H1 (cell line): ENCODE measurements at regions not wholly inside any gene's neighbourhood (a gene's known extent, or its start where the extent isn't known, plus 50 kb on each side); places are given as distances from the start of the nearest gene placed in this dataset.

ENCODE experiments used
- CTCF ChIA-PET: fragments of 300-600 bp; sonication (Branson Sonifier 250); formaldehyde crosslinking; loops from one replicate; lab custom pipeline; 2021; ENCODE audit not compliant: partially characterized antibody; lab: Charles Lee
- POLR2A ChIA-PET: fragments of 300-600 bp; sonication (Branson Sonifier 250); formaldehyde crosslinking; loops from one replicate; lab custom pipeline; 2021; ENCODE audit warnings: inconsistent platforms; ENCODE audit not compliant: partially characterized antibody; lab: Charles Lee
- DNase-seq, 2 experiments: peaks; one replicate each; pipeline versions ENCODE4 v3.0.0 to v3.0.0-alpha.2; 2010 to 2022; ENCODE audit warnings: low spot score in 2 of 2, low read depth in 1 of 2, mixed read lengths in 1 of 2
- FAIRE-seq: peaks from 2 replicates; lab custom pipeline; 2011; peaks lifted over from hg19 to GRCh38; lab: Jason Lieb, UNC
- H2AFZ ChIP-seq: 2 replicates; pipeline ENCODE4 v1.8.1; 2012; ENCODE audit warnings: low read length, inconsistent platforms
- H2AK5ac ChIP-seq: 2 replicates; pipeline ENCODE4 v1.6.1; 2013; ENCODE audit warnings: low read depth, low read length
- H2BK120ac ChIP-seq: replicated peaks from 2 replicates; pipeline ENCODE3; 2013; ENCODE audit warnings: low read depth, low read length, inconsistent platforms
- H2BK12ac ChIP-seq: 2 replicates; pipeline ENCODE4 v1.6.1; 2013; ENCODE audit warnings: low read depth, low read length
- H2BK15ac ChIP-seq: 2 replicates; pipeline ENCODE4 v1.6.1; 2013; ENCODE audit warnings: low read length
- H2BK20ac ChIP-seq: 2 replicates; pipeline ENCODE4 v1.6.1; 2013; ENCODE audit warnings: low read length
- H2BK5ac ChIP-seq: 2 replicates; pipeline ENCODE4 v1.6.1; 2013; ENCODE audit warnings: low read depth, low read length
- H3K14ac ChIP-seq: 2 replicates; pipeline ENCODE4 v1.6.1; 2013; ENCODE audit warnings: inconsistent platforms; ENCODE audit not compliant: insufficient read length
- H3K18ac ChIP-seq: 2 replicates; pipeline ENCODE4 v1.6.1; 2013; ENCODE audit warnings: low read length; ENCODE audit errors: extremely low read depth
- H3K23ac ChIP-seq: 2 replicates; pipeline ENCODE4 v1.6.1; 2013; ENCODE audit warnings: inconsistent platforms; ENCODE audit not compliant: insufficient read length
- H3K23me2 ChIP-seq: 2 replicates; pipeline ENCODE4 v1.6.1; 2013; ENCODE audit warnings: low read depth, low read length
- H3K27ac ChIP-seq: 2 replicates; pipeline ENCODE4 v1.6.1; 2011; ENCODE audit warnings: low read depth, low read length, inconsistent platforms
- H3K27me3 ChIP-seq, 4 experiments: replicated peaks in 1 of 4; 1 replicate in 1 of 4; 2 replicates in 3 of 4; pipeline versions ENCODE4 v1.6.1 to v1.8.1; 2011 to 2013; ENCODE audit warnings: low read length in 3 of 4, mild to moderate bottlenecking in 3 of 4, inconsistent platforms in 2 of 4, mixed read lengths in 2 of 4, moderate library complexity in 1 of 4; ENCODE audit not compliant: control insufficient read depth in 3 of 4, insufficient read depth in 3 of 4; ENCODE audit errors: extremely low read depth in 1 of 4
- H3K36me3 ChIP-seq, 4 experiments: 2 replicates each; pipeline versions ENCODE4 v1.6.1 to v1.8.1; 2011 to 2013; ENCODE audit warnings: mild to moderate bottlenecking in 4 of 4, low read length in 3 of 4, moderate library complexity in 2 of 4, control low read depth in 1 of 4, inconsistent platforms in 1 of 4; ENCODE audit not compliant: insufficient read depth in 4 of 4, control insufficient read depth in 2 of 4
- H3K4ac ChIP-seq: replicated peaks from 2 replicates; pipeline ENCODE3; 2013; ENCODE audit warnings: low read length, low read depth, mixed read lengths, inconsistent platforms; ENCODE audit not compliant: insufficient read length
- H3K4me1 ChIP-seq, 4 experiments: replicated peaks in 1 of 4; 1 replicate in 1 of 4; 2 replicates in 3 of 4; pipeline versions ENCODE4 v1.6.1 to v1.8.1; 2011 to 2013; ENCODE audit warnings: low read length in 3 of 4, inconsistent platforms in 2 of 4, mixed read lengths in 1 of 4; ENCODE audit not compliant: insufficient read depth in 4 of 4, control insufficient read depth in 3 of 4
- H3K4me2 ChIP-seq, 2 experiments: 2 replicates each; pipeline versions ENCODE4 v1.6.1 to v1.8.1; 2011 to 2013; ENCODE audit warnings: low read depth in 2 of 2, low read length in 2 of 2, control low read depth in 1 of 2, inconsistent platforms in 1 of 2, mild to moderate bottlenecking in 1 of 2; ENCODE audit not compliant: insufficient read depth in 1 of 2
- H3K4me3 ChIP-seq, 4 experiments: fragments of 200-600, 300-600 bp in 1 of 4; sonication (generic), shearing (Covaris generic), sonication (Bioruptor Twin) in 1 of 4; 2 replicates each; pipeline versions ENCODE4 v1.5.1 to v1.8.1; 2011 to 2016; ENCODE audit warnings: low read length in 4 of 4, low read depth in 3 of 4, control low read depth in 2 of 4, inconsistent platforms in 2 of 4, mild to moderate bottlenecking in 2 of 4, mixed read lengths in 1 of 4, moderate library complexity in 1 of 4; ENCODE audit not compliant: insufficient read depth in 2 of 4; ENCODE audit errors: extremely low read depth in 1 of 4
- H3K56ac ChIP-seq: replicated peaks from 2 replicates; pipeline ENCODE3; 2013; ENCODE audit warnings: low read depth, mild to moderate bottlenecking, mixed read lengths, low read length, inconsistent platforms; ENCODE audit not compliant: insufficient read length
- H3K79me1 ChIP-seq: 2 replicates; pipeline ENCODE4 v1.6.1; 2013; ENCODE audit warnings: low read depth, low read length, control low read depth
- H3K79me2 ChIP-seq, 2 experiments: 2 replicates each; pipeline versions ENCODE4 v1.6.1 to v1.8.1; 2012 to 2013; ENCODE audit warnings: low read length in 2 of 2, mild to moderate bottlenecking in 2 of 2, inconsistent platforms in 1 of 2; ENCODE audit not compliant: insufficient read depth in 2 of 2, control insufficient read depth in 1 of 2
- H3K9ac ChIP-seq, 4 experiments: replicated peaks in 1 of 4; 1 replicate in 1 of 4; 2 replicates in 3 of 4; pipeline versions ENCODE4 v1.6.1 to v1.8.1; 2011 to 2013; ENCODE audit warnings: low read depth in 3 of 4, low read length in 3 of 4, control low read depth in 2 of 4, mild to moderate bottlenecking in 2 of 4, moderate library complexity in 2 of 4, inconsistent platforms in 1 of 4; ENCODE audit errors: extremely low read depth in 1 of 4
- H3K9me3 ChIP-seq, 2 experiments: 2 replicates each; pipeline versions ENCODE4 v1.6.1 to v1.8.1; 2012 to 2013; ENCODE audit warnings: mild to moderate bottlenecking in 2 of 2, moderate library complexity in 2 of 2, control low read depth in 1 of 2, inconsistent platforms in 1 of 2, low read depth in 1 of 2, low read length in 1 of 2, mixed read lengths in 1 of 2; ENCODE audit not compliant: insufficient read depth in 2 of 2
- H4K20me1 ChIP-seq, 2 experiments: replicated peaks in 1 of 2; 2 replicates each; pipeline versions ENCODE3 to v1.8.1; 2011 to 2013; ENCODE audit warnings: inconsistent platforms in 2 of 2, low read length in 2 of 2, mild to moderate bottlenecking in 1 of 2; ENCODE audit not compliant: insufficient read depth in 2 of 2, control insufficient read depth in 1 of 2
- H4K5ac ChIP-seq: 2 replicates; pipeline ENCODE4 v1.6.1; 2013; ENCODE audit warnings: low read length, low read depth, mixed read lengths, inconsistent platforms; ENCODE audit not compliant: insufficient read length
- H4K8ac ChIP-seq: 2 replicates; pipeline ENCODE4 v1.8.0; 2013; ENCODE audit warnings: mild to moderate bottlenecking, moderate library complexity, low read length, inconsistent platforms; ENCODE audit not compliant: insufficient read depth; ENCODE audit errors: extremely low read depth
- H4K91ac ChIP-seq: replicated peaks from 2 replicates; pipeline ENCODE3; 2013; ENCODE audit warnings: low read length, mixed read lengths, inconsistent platforms; ENCODE audit not compliant: insufficient read length
- BACH1 ChIP-seq: IDR thresholded peaks from 2 replicates; pipeline ENCODE4 v1.6.1; 2012; ENCODE audit warnings: low read length, improper control_type of control experiment
- FOSL1 ChIP-seq: IDR thresholded peaks from 2 replicates; pipeline ENCODE4 v1.6.1; 2011; ENCODE audit warnings: mild to moderate bottlenecking, low read depth, low read length, moderate library complexity; ENCODE audit not compliant: insufficient read depth
- GABPA ChIP-seq: IDR thresholded peaks from 2 replicates; pipeline ENCODE4 v1.6.1; 2011; ENCODE audit warnings: mild to moderate bottlenecking, low read length, moderate library complexity, borderline replicate concordance; ENCODE audit not compliant: insufficient read depth
- KDM4A ChIP-seq: IDR thresholded peaks from one replicate; pipeline ENCODE4 v1.7.1; 2012; ENCODE audit warnings: low read depth, mild to moderate bottlenecking, moderate library complexity, low read length, inconsistent platforms; ENCODE audit not compliant: severe bottlenecking
- NRF1 ChIP-seq: IDR thresholded peaks from 2 replicates; pipeline ENCODE4 v1.6.1; 2011; ENCODE audit warnings: mild to moderate bottlenecking, low read depth, low read length, improper control_type of control experiment
- POU5F1 ChIP-seq: IDR thresholded peaks from 2 replicates; pipeline ENCODE4 v1.6.1; 2011; ENCODE audit warnings: low read depth, mild to moderate bottlenecking, low read length, moderate library complexity
- RAD21 ChIP-seq, 2 experiments: IDR thresholded peaks in 1 of 2; conservative IDR thresholded peaks in 1 of 2; 2 replicates each; pipeline ENCODE4 v1.6.1; 2011; ENCODE audit warnings: low read depth in 2 of 2, low read length in 2 of 2, improper control_type of control experiment in 1 of 2, inconsistent platforms in 1 of 2, mild to moderate bottlenecking in 1 of 2, moderate library complexity in 1 of 2
- RBBP5 ChIP-seq: IDR thresholded peaks from 2 replicates; pipeline ENCODE4 v1.7.1; 2012; ENCODE audit warnings: low read depth, mild to moderate bottlenecking, inconsistent platforms, low read length, moderate library complexity, borderline replicate concordance
- RFX5 ChIP-seq: IDR thresholded peaks from 2 replicates; pipeline ENCODE4 v1.6.1; 2011; ENCODE audit warnings: low read depth, low read length, improper control_type of control experiment, borderline replicate concordance
- RNF2 ChIP-seq: fragments of 200-900, 300-1000 bp; sonication (generic); IDR thresholded peaks from 2 replicates; pipeline ENCODE4 v1.7.1; 2016; ENCODE audit warnings: borderline replicate concordance, low read depth, mild to moderate bottlenecking, antibody characterized with exemption, low read length; ENCODE audit not compliant: poor library complexity, severe bottlenecking; ENCODE audit errors: missing control alignments
- SIRT6 ChIP-seq: IDR thresholded peaks from one replicate; pipeline ENCODE4 v1.7.1; 2012; ENCODE audit warnings: low read length, inconsistent platforms
- TCF12 ChIP-seq: IDR thresholded peaks from 2 replicates; pipeline ENCODE4 v1.6.1; 2011; ENCODE audit warnings: low read depth, mild to moderate bottlenecking, low read length
- YY1 ChIP-seq: IDR thresholded peaks from 2 replicates; pipeline ENCODE4 v1.6.1; 2011; ENCODE audit warnings: low read depth, mild to moderate bottlenecking, low read length
- WGBS, 2 experiments: shearing (Covaris generic) in 1 of 2; methylation state at CpG; one replicate each; pipeline versions ENCODE4 v1.1.6 to v1.1.7; 2013 to 2015; ENCODE audit warnings: low lambda C conversion rate in 2 of 2, mixed read lengths in 2 of 2, inconsistent platforms in 1 of 2, low coverage in 1 of 2, missing lambda C conversion rate in 1 of 2; ENCODE audit not compliant: insufficient replicate concordance in 2 of 2, insufficient coverage in 1 of 2, insufficient read length in 1 of 2; ENCODE audit errors: extremely low coverage in 1 of 2, missing lambda C conversion rate in 1 of 2; 5-methylcytosine and 5-hydroxymethylcytosine counted together
- TF ChIP-seq, protein P1 (sequence below): IDR thresholded peaks from 2 replicates; pipeline ENCODE4 v1.6.1; 2012; ENCODE audit warnings: inconsistent platforms

DNA sequence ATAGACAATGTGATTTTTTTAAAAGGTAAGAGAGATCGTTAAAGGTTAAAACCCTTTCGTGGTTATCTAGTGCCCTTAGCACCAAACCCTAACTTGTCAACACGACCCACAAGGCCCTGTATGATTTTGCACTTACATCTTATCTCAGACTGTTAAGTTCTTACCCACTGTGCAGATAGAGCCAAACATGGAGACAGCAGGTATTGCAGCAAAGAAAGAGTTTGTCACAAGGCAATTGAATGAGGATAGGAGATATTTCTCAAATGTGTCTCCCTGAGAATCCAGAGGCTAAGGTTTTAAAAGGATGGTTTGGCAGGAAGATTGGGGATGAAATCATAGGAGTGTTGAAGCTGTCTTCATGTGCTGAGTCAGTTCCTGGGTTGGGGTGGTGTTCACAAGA, 313.4 kb downstream of the AEBP2 start:
- Histone ChIP-seq H2AK5ac (no peak overlapping the region), H2BK5ac (no peak overlapping the region), H3K9me3 (no peaks in the 10 kb centered on the region), H2BK20ac (no peak overlapping the region), H3K4me3 (no peak overlapping the region), H3K56ac (no peak overlapping the region), H3K27me3 (no peaks in the 10 kb centered on the region), H2BK15ac (no peak overlapping the region), H3K4me1 (no peaks in the 10 kb centered on the region), H3K23me2 (no peaks in the 10 kb centered on the region), H4K91ac (no peak overlapping the region), H3K79me2 (no peaks in the 10 kb centered on the region), H2AFZ (no peak overlapping the region), H3K9ac (no peak overlapping the region), H4K20me1 (no peaks in the 10 kb centered on the region), H3K14ac (no peak overlapping the region), H4K5ac (no peak overlapping the region), H2BK12ac (no peak overlapping the region), H3K4ac (no peak overlapping the region), H3K18ac (no peak overlapping the region), H3K23ac (no peak overlapping the region), H3K36me3 (no peaks in the 10 kb centered on the region), H4K8ac (no peak overlapping the region), H3K27ac (no peak overlapping the region), H3K79me1 (no peaks in the 10 kb centered on the region), H3K4me2 (no peak overlapping the region), H2BK120ac (no peak overlapping the region)
- ChIA-PET POLR2A (no interaction called here), CTCF (no interaction called here)
- no peak for DNase-seq
- no peak for FAIRE-seq
- 86% methylated on average over 3 of the region's 3 CpGs; no CpG with 5 or more reads in 1 of the 2 experiments for WGBS, 2 experiments
- TF ChIP-seq RBBP5 (no peak), SIRT6 (no peak), FOSL1 (no peak), YY1 (no peak), KDM4A (no peak), RAD21 (IDR thresholded peaks at IDR 0.05 in 1 of 2, conservative IDR thresholded peaks at IDR 0.05 in 1 of 2; ENCODE audit: low read depth in 2 of 2, low read length in 2 of 2) (no peak), TCF12 (no peak), RFX5 (no peak), RNF2 (no peak), BACH1 (no peak), POU5F1 (no peak), GABPA (no peak), NRF1 (no peak)
- TF ChIP-seq, protein P1, sequence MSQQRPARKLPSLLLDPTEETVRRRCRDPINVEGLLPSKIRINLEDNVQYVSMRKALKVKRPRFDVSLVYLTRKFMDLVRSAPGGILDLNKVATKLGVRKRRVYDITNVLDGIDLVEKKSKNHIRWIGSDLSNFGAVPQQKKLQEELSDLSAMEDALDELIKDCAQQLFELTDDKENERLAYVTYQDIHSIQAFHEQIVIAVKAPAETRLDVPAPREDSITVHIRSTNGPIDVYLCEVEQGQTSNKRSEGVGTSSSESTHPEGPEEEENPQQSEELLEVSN, result no peak
